ENCODE measurements at regions not wholly inside any gene's neighbourhood (a gene's known extent, or its start where the extent isn't known, plus 50 kb on each side); places are given as distances from the start of the nearest gene placed in this dataset.
"Not testable (repeated sequence)": the region's sequence is repeated elsewhere in the genome, so short reads cannot be mapped to it uniquely, and the experiment has no call there.

- DNase-seq (ENCODE audit: low spot score) = no peak
Observed at GRCh38 chr1:79950511-79950910, 944.0 kb upstream of the ADGRL4 start.

GRCh38 chr1:79945391-79945790, 938.9 kb upstream of the ADGRL4 start:
- no peak for DNase-seq (ENCODE audit: low spot score)

GRCh38 chr1:79929356-79929755, 922.8 kb upstream of the ADGRL4 start:
- DNase-seq (ENCODE audit: low spot score) = no peak

DNA sequence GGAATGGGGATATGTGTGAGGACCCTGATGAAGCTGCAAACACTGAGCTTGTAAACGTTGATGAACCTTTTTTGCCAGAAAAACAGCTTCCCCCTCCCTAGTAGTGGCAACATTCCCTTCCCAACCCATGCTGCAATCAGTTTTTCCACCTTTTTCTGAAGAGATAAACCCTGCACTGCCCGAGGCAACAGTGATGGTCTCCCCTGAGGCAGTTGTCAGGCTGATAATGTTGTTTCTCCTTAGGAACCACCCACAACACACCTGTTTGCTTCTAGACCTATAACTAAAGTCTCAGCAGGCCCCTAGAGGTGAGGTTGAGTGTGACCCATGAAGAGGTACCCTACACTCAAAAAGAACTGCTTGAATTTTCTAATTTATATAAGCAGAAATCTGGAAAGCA, 922.4 kb upstream of the ADGRL4 start:
- no peak for DNase-seq (ENCODE audit: low spot score)

DNA sequence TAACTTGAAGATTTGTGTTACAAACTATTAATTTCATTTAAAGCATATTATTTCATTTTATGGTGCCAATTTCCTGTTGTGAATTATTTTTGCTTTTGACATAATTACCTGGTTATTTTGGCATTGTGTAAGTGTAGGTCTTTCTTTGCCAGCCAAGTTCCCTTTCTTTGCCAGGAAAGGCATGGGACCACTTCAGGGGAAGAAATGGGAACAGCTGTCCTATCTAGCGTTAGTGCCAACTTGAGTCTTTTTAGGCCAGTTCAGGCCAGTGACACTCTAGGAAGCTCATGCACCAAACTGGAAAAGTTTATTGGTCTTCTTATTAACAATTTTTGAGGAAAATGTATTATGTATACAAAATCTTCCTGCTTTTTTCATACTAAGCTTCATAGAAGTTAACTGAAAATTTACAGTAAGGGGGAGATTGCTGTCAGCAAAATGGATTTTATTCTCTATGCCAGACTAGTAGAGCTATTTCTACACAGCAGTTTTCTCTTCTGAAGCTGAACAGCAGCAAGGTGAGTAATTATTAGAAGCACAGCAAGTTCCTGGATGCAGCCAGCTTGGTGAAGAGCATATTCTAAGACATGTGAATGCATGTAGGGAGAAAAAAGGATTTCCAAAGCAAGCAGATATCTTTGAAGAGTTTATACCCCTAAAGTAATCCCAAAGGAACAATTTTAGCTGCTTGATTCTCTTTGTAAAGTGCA, 914.6 kb upstream of the ADGRL4 start:
- DNase-seq (ENCODE audit: low spot score) = no peak

GRCh38 chr1:79914896-79915295, 908.4 kb upstream of the ADGRL4 start:
- DNase-seq (ENCODE audit: low spot score) = no peak

GRCh38 chr1:79912813-79913212, 906.3 kb upstream of the ADGRL4 start:
- no peak for DNase-seq (ENCODE audit: low spot score)

DNA sequence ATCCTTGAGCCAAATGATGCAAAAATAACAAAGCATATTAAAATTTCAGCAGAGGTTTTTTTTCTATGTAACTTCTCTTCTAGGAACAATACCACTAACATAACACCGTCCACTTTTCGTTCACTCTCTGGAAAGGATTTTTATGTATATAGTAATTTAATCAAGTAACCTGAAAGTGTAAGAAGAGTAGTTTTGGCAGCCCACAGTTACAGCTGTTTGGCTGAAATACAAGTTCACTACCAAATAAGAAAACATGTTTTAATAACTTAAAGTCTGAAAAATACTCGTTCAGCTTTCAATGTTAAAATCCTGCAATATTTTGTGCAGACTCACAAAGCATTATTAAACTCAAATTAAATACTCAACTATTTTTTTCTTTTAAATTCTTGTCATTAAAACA, 896.8 kb upstream of the ADGRL4 start:
- DNase-seq (ENCODE audit: low spot score) = no peak

DNA sequence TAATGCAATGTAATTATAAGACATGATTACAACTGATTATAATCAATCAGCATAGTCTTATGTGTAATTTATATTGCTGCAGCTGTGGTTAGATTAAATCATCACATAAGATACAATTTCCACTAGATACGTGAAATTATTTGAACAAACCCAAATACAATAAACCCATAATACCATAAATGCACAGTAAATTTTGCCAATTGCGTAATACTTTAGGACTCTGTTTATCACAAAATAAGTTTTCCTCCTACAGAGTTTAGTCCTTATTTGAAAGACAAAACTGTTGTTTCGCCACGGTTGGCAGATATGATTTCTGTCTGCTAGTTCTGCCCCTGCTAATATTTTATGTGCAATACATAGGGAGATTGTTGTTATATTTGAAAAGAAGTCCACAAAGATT, 895.9 kb upstream of the ADGRL4 start:
- DNase-seq (ENCODE audit: low spot score) = no peak

GRCh38 chr1:79899914-79900313, 893.4 kb upstream of the ADGRL4 start:
- no peak for DNase-seq (ENCODE audit: low spot score)

DNA sequence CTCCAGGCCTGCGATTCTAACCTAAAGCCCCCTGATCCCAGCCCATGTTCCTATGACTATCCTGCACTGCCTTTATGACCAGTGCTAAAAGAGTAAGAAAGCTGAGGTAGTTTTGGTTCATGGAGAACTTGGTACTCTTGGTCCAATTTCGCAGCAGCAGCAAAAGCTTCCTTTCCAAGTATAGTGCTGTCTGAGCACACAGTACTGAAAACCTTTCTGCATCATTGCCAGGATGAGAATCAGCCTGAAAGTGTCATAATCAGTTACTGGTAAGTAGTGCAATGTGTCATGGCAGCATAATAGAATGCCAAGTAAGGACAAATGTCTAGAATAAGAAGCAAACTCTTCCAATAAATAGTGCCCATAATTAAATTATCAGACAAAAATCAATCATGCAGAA, 889.6 kb upstream of the ADGRL4 start:
- DNase-seq (ENCODE audit: low spot score) = no peak

DNA sequence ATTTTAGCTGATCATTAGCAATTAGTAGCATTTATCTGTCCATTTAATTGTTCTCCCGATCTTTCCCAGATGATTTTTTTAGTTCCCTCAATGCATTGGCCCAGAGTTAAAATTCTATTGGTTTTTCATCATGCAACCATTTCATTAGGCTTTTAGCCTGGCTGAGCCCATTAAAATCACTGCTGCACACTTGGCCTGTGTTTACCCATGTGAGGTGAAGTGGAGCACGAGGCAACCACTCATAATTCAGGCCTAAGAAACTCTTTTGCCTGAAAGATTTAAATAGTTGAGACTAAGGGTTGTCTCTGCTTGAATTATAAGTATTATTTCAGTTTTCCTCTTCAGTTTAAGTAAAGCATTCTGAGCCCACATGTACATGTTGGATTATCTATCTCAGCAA, 889.0 kb upstream of the ADGRL4 start:
- no peak for DNase-seq (ENCODE audit: low spot score)

DNA sequence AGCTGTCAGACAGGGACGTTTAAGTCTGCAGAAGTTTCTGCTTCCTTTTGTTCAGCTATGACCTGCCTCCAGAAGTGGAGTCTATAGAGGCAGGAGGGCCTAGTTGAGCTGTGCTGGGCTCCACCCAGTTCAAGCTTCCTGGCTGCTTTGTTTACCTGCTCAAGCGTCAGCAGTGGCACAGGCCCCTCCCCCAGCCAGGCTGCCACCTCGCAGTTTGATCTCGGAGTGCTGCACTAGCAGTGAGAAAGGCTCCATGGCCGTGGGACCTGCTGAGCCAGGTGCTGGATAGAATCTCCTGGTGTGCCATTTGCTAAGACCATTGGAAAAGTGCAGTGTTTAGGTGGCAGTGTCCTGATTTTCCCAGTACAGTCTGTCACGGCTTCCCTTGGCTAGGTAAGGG, 887.6 kb upstream of the ADGRL4 start:
- DNase-seq (ENCODE audit: low spot score) = not testable (repeated sequence)

GRCh38 chr1:79887059-79887458, 880.5 kb upstream of the ADGRL4 start:
- DNase-seq (ENCODE audit: low spot score) = no peak

GRCh38 chr1:79885101-79885500, 878.6 kb upstream of the ADGRL4 start:
- DNase-seq (ENCODE audit: low spot score) = no peak

GRCh38 chr1:79877086-79877485, 870.6 kb upstream of the ADGRL4 start:
- DNase-seq (ENCODE audit: low spot score) = no peak

- no peak for DNase-seq (ENCODE audit: low spot score)
Observed at GRCh38 chr1:79875187-79875586, 868.7 kb upstream of the ADGRL4 start.

- no peak for DNase-seq (ENCODE audit: low spot score)
Observed at GRCh38 chr1:79874289-79874688, 867.8 kb upstream of the ADGRL4 start.

GRCh38 chr1:79859212-79859948, 852.9 kb upstream of the ADGRL4 start:
- no peak for DNase-seq (ENCODE audit: low spot score)

DNA sequence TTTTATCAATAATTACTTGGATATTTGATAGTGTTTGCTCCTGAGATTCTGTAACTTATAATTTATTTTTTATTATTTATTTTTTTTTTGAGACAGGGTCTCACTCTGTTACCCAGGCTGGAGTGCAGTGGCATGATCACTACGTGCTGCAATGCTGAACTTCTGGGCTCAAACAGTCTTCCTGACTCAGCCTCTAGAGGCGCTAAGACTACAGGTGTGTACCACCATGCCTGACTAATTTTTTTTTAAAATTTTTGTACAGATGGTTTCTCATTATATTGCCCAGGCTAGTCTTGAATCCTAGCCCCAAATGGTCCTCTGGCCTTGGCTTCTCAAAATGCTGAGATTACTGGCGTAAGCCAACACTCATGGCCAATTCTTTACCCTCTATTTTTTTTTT, 845.5 kb upstream of the ADGRL4 start:
- DNase-seq (ENCODE audit: low spot score) = no peak

DNA sequence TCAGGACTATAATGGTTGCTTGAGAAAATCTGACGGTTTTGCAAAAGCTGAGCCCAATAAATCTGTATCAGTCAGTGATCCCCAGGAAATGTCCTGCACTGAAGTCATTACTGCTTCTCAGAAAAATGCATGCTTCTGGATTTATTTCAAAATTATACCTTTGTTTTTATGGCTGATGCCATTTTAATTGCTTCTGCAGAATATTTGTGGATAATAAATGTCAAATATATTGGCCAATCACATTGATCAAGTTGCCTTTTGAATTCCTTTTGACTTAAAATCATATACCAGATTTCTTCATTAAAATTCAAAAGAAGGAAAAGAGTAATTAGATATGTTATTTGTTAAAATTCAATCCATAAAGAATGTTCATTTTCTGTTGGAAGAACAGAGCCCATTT, 842.9 kb upstream of the ADGRL4 start:
- DNase-seq (ENCODE audit: low spot score) = no peak

- no peak for DNase-seq (ENCODE audit: low spot score)
Observed at GRCh38 chr1:79848316-79848715, 841.8 kb upstream of the ADGRL4 start.

DNA sequence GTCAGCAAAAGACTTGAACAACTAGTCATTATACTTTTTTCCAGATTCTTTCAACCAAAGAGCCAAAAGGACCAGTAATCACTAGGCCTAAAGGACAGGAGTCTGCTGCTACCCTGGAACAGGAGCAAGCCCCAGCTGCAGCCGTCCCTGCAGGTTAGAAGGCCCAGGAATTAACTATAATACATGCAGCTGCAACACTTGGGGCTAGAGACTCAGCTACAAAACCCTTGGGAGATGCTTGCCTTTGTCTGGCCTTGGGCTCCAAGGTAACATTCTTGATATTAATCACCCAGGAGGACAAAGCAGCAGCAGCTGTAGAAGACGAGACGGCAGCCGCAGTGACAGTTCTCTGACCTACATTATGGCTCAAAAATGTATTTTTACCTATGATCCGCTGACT, 841.2 kb upstream of the ADGRL4 start:
- no peak for DNase-seq (ENCODE audit: low spot score)

DNA sequence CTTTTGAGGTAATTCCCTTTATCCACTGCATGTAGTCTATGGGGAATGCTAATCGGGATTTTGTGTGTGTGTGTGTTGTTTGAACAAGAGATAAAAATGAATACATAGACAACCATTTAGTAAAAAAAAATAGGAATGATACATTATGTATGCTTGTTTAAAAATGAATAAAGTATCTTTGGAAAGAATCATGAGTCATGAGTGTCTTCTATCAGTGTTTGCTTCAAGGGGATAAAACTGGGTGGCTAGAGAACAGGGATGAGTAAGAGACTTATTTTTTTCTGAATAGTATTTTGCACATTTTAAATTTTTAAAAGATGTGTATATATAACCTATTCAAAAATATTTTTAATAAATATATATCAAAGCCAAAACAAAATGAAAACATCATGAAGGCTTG, 839.4 kb upstream of the ADGRL4 start:
- DNase-seq (ENCODE audit: low spot score) = no peak
